T-cell (primary cell): ENCODE measurements at regions not wholly inside any gene's neighbourhood (a gene's known extent, or its start where the extent isn't known, plus 50 kb on each side); places are given as distances from the start of the nearest gene placed in this dataset.

ENCODE experiments used
- ATAC-seq, 4 experiments: fragments of 200-7000 bp in 3 of 4; fragments of 150-1000 bp in 1 of 4; cut with Tn5 transposase; replicated peaks in 1 of 4; 1 replicate in 3 of 4; 2 replicates in 1 of 4; pipeline ENCODE4 v1.10.0; 2021; ENCODE audit warnings: moderate library complexity in 3 of 4, mild to moderate bottlenecking in 2 of 4, moderate number of reproducible peaks in 1 of 4
- CTCF ChIA-PET, 2 donors: fragments of 300-600 bp; sonication (Branson Sonifier 250); formaldehyde crosslinking; loops; one replicate each; lab custom pipeline; 2022; ENCODE audit warnings: antibody characterized with exemption in 2 of 2; lab: Charles Lee
- POLR2A ChIA-PET, 2 donors: fragments of 300-600 bp; sonication (Branson Sonifier 250); formaldehyde crosslinking; loops; one replicate each; lab custom pipeline; 2022; ENCODE audit warnings: antibody characterized with exemption in 2 of 2; lab: Charles Lee
- DNase-seq, 35 experiments: peaks; one replicate each; pipeline versions ENCODE4 v3.0.0 to v3.0.0-alpha.2; 2013 to 2023
- H3K27ac ChIP-seq: one replicate; pipeline ENCODE4 v1.5.1; 2013; ENCODE audit warnings: low read length
- H3K27me3 ChIP-seq, 2 experiments: replicated peaks in 1 of 2; 1 replicate in 1 of 2; 2 replicates in 1 of 2; pipeline versions ENCODE4 v1.6.1 to v1.7.0; 2013; ENCODE audit warnings: low read length in 1 of 2, mixed read lengths in 1 of 2; ENCODE audit not compliant: control insufficient read depth in 2 of 2, insufficient read depth in 2 of 2; ENCODE audit errors: extremely low read depth in 1 of 2
- H3K36me3 ChIP-seq, 2 donors: 1 replicate in 1 of 2; 2 replicates in 1 of 2; pipeline versions ENCODE4 v1.6.1 to v1.7.0; 2013; ENCODE audit warnings: low read length in 1 of 2; ENCODE audit not compliant: control insufficient read depth in 2 of 2, insufficient read depth in 1 of 2; ENCODE audit errors: extremely low read depth in 1 of 2
- H3K4me1 ChIP-seq, 2 experiments: 1 replicate in 1 of 2; 2 replicates in 1 of 2; pipeline versions ENCODE4 v1.6.1 to v1.7.0; 2013; ENCODE audit warnings: low read length in 2 of 2, mixed read lengths in 1 of 2; ENCODE audit not compliant: insufficient read depth in 2 of 2, control insufficient read depth in 1 of 2; ENCODE audit errors: extremely low read depth in 1 of 2
- H3K4me3 ChIP-seq, 2 donors: 1 replicate in 1 of 2; 2 replicates in 1 of 2; pipeline versions ENCODE4 v1.5.1 to v1.7.0; 2013; ENCODE audit warnings: mild to moderate bottlenecking in 2 of 2, low read length in 1 of 2, moderate library complexity in 1 of 2; ENCODE audit not compliant: control insufficient read depth in 1 of 2; ENCODE audit errors: extremely low read depth in 1 of 2
- H3K9me3 ChIP-seq: 2 replicates; pipeline ENCODE4 v1.7.0; 2013
- H3K27ac Mint-ChIP-seq, 2 donors: one replicate each; pipeline ENCODE4 v1.8.0; 2020 to 2021; ENCODE audit warnings: mild to moderate bottlenecking in 2 of 2, mixed read lengths in 2 of 2
- H3K27me3 Mint-ChIP-seq, 2 donors: one replicate each; pipeline ENCODE4 v1.8.0; 2021 to 2022; ENCODE audit warnings: mixed read lengths in 2 of 2
- H3K36me3 Mint-ChIP-seq: one replicate; pipeline ENCODE4 v1.8.0; 2021; ENCODE audit warnings: mixed read lengths
- H3K4me1 Mint-ChIP-seq, 3 donors: one replicate each; pipeline ENCODE4 v1.8.0; 2020 to 2022; ENCODE audit warnings: mixed read lengths in 3 of 3, mild to moderate bottlenecking in 1 of 3
- H3K4me3 Mint-ChIP-seq, 3 donors: one replicate each; pipeline ENCODE4 v1.8.0; 2020 to 2022; ENCODE audit warnings: mild to moderate bottlenecking in 3 of 3, mixed read lengths in 3 of 3, moderate library complexity in 3 of 3
- H3K9me3 Mint-ChIP-seq, 3 donors: one replicate each; pipeline ENCODE4 v1.8.0; 2020 to 2022; ENCODE audit warnings: mixed read lengths in 3 of 3
- WGBS: methylation state at CpG from one replicate; pipeline ENCODE4 v1.1.5; 2013; ENCODE audit warnings: missing lambda C conversion rate; ENCODE audit not compliant: insufficient coverage; 5-methylcytosine and 5-hydroxymethylcytosine counted together

DNA sequence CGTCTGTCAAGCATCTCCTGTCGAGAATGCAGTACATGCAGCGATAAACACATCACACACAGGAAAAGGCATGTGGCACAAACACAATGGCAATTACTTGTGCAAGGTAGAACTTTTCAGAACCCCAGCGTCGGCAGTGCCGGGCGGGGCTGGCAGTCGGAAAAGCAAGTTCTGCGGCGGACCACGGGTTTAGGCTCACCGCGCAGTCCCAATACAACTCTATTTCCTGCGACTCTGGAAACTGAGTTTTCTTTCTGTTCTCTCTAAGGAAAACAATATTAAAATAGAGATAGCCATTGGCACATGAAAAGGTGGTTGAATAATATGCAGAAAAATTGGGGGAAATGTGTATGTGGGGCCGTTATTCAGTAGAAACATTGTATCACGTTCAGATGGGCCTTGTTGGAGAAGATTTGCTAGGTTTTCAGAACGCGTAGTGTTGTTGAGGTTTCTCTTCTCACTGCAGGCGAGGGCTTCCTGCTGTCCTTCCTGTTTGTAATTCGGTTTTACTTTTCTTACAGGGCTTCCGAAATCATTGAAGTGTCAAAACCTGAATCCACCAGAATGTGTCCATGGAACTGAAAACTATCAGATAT lies 369.5 kb downstream of the THBS2 start:
- H3K27ac Mint-ChIP-seq, result peak overlapping the region; percentile 87 to 95
- ATAC-seq, result peak; percentile 75 to 85 (median 84)
- H3K4me1 Mint-ChIP-seq, result peaks cover 10 to 26% (median 16%) of the 10 kb centered on the region in 3 donors
- no peaks in the 10 kb centered on the region for H3K36me3 Mint-ChIP-seq
- no peaks in the 10 kb centered on the region for H3K27me3 ChIP-seq
- no peaks in the 10 kb centered on the region for H3K36me3 ChIP-seq
- H3K27me3 Mint-ChIP-seq, result peaks cover 0 to 2% of the 10 kb centered on the region in 2 donors
- CTCF ChIA-PET, result interaction anchor here in 1 of 2 donors (0.9 kb wide), 1 partner anchor 9 kb away, joined by 4 read pairs; no protein-coding TSS in a partner anchor
- POLR2A ChIA-PET, result no interaction called here
- 45% methylated on average over 13 of the region's 21 CpGs for WGBS
- DNase-seq, result peak in 16 of 35 experiments; percentile 6 to 62 (median 34)
- H3K4me3 Mint-ChIP-seq, result peak overlapping the region; percentile 79 to 85 (median 85)
- H3K9me3 ChIP-seq, result no peaks in the 10 kb centered on the region
- no peaks in the 10 kb centered on the region for H3K9me3 Mint-ChIP-seq
- peak overlapping the region; percentile 69 for H3K27ac ChIP-seq
- peak overlapping the region; percentile 49 for H3K4me3 ChIP-seq
- H3K4me1 ChIP-seq, result peaks cover 4 to 11% of the 10 kb centered on the region in 2 experiments

DNA sequence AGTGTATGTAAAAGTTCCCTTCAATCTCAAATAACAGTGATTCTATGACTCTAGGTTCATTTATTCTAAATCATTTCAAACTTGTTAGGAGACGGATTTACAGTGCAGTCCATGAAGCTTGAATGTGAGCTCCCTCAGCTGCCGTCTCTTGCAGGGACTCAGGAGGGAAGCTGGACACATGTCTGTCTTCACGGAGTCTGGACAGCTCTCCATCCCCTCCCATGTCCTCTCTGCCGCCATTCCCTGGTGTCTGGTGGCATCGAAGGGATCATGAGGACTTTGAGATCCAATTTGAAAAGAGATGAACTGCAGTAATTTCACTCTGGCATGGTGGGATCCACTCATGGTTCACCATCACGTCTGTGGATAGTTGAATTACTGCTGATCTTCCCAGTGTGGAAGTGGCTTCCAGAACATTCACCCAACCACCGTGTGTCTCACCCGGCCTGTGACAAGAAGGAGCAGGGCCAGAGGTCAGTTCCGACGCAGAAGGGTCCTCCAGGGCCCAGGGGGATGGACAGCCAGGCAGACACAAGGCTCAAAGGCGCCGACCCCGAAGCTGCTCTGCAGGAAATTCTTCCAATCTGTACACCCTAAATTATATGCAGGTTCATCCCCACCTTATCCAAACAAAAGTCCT lies 370.1 kb downstream of the THBS2 start:
- H3K4me3 Mint-ChIP-seq, result peak overlapping the region; percentile 79 to 85 (median 85)
- Histone ChIP-seq H3K4me3 (no peak overlapping the region), H3K36me3 (no peaks in the 10 kb centered on the region), H3K27ac (peak overlapping the region; percentile 69), H3K4me1 (peaks cover 4 to 11% of the 10 kb centered on the region in 2 experiments), H3K9me3 (no peaks in the 10 kb centered on the region), H3K27me3 (no peaks in the 10 kb centered on the region)
- no peaks in the 10 kb centered on the region for H3K9me3 Mint-ChIP-seq
- peaks cover 10 to 26% (median 16%) of the 10 kb centered on the region in 3 donors for H3K4me1 Mint-ChIP-seq
- H3K36me3 Mint-ChIP-seq, result no peaks in the 10 kb centered on the region
- ChIA-PET POLR2A (no interaction called here), CTCF (interaction anchor here in 1 of 2 donors (0.9 kb wide), 1 partner anchor 9 kb away, joined by 4 read pairs; no protein-coding TSS in a partner anchor)
- H3K27me3 Mint-ChIP-seq, result peaks cover 0 to 2% of the 10 kb centered on the region in 2 donors
- WGBS, result 100% methylated on average over 7 of the region's 13 CpGs
- DNase-seq (no peak), ATAC-seq (no peak)
- peak overlapping the region; percentile 87 to 95 for H3K27ac Mint-ChIP-seq

DNA sequence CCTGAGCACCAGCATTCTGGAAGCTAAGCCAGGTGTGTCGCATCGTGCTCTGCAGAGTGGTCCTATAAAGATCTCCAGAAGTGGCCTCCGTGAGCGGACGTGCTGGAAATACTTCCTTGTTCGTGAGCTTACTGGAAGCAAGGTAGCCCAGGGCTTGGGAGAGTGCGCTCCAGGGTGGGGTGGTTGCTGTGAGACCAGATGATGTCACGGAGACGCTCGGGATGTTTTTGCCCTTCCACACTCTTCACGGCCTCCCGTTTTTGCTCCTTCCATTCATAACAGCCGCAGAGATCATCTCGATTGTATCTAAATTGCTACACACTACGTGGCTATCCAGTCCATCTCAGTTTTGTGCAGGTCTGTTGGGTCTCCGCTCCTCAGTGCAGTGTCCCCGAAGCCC lies 373.4 kb downstream of the THBS2 start:
- H3K36me3 Mint-ChIP-seq, result no peaks in the 10 kb centered on the region
- no peak for DNase-seq
- no peak overlapping the region for H3K4me3 Mint-ChIP-seq
- Histone ChIP-seq H3K9me3 (no peaks in the 10 kb centered on the region), H3K4me1 (peaks cover 4 to 11% of the 10 kb centered on the region in 2 experiments), H3K27ac (no peak overlapping the region), H3K4me3 (no peak overlapping the region), H3K36me3 (no peaks in the 10 kb centered on the region), H3K27me3 (peaks cover 0 to 6% of the 10 kb centered on the region in 2 experiments)
- POLR2A ChIA-PET, result no interaction called here
- H3K4me1 Mint-ChIP-seq, result peaks cover 10 to 33% (median 20%) of the 10 kb centered on the region in 3 donors
- H3K27ac Mint-ChIP-seq, result peak overlapping the region in 1 of 2 donors; percentile 1
- peaks cover 9 to 14% of the 10 kb centered on the region in 2 donors for H3K27me3 Mint-ChIP-seq
- no peak for ATAC-seq
- CTCF ChIA-PET, result interaction anchor here in 1 of 2 donors (0.9 kb wide), 1 partner anchor 12 kb away, joined by 3 read pairs; no protein-coding TSS in a partner anchor
- 86% methylated on average over 15 of the region's 17 CpGs for WGBS
- H3K9me3 Mint-ChIP-seq, result no peaks in the 10 kb centered on the region

DNA sequence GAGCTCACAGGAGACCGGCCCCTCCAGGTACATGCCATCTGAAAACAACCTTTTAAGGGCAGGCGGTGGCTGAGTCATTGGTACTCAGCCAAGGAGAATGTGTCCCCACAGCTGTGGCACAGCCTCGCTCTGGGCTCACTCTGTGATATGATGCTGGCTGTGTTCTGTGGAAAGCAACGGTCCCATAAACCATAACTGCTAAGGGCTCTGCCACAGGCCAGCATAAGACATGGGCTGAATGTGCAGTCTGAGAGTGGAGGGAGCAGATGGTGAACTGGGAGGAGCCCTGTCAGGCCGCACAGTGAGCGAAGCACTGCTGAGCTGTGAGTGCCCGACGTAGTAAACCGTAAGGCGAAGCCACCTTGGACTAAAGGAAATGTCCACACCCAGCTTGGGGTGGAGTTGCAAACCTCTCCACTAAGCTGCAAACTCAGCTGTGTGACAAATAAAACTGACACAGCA lies 375.8 kb downstream of the THBS2 start:
- H3K4me1 Mint-ChIP-seq, result peaks cover 0 to 13% (median 4%) of the 10 kb centered on the region in 3 donors
- Histone ChIP-seq H3K4me1 (no peaks in the 10 kb centered on the region), H3K27ac (peak overlapping the region; percentile 18), H3K27me3 (peaks cover 0 to 12% of the 10 kb centered on the region in 2 experiments), H3K36me3 (no peaks in the 10 kb centered on the region), H3K9me3 (no peaks in the 10 kb centered on the region), H3K4me3 (no peak overlapping the region)
- ChIA-PET CTCF (no interaction called here), POLR2A (no interaction called here)
- WGBS, result 45% methylated on average over 8 of the region's 10 CpGs
- H3K27ac Mint-ChIP-seq, result no peak overlapping the region
- ATAC-seq (peak in 2 of 4 experiments; percentile 24 to 67), DNase-seq (peak in 8 of 35 experiments; percentile 1 to 34 (median 24))
- H3K27me3 Mint-ChIP-seq, result peaks cover 12 to 27% of the 10 kb centered on the region in 2 donors
- no peak overlapping the region for H3K4me3 Mint-ChIP-seq
- no peaks in the 10 kb centered on the region for H3K36me3 Mint-ChIP-seq
- H3K9me3 Mint-ChIP-seq, result no peaks in the 10 kb centered on the region

DNA sequence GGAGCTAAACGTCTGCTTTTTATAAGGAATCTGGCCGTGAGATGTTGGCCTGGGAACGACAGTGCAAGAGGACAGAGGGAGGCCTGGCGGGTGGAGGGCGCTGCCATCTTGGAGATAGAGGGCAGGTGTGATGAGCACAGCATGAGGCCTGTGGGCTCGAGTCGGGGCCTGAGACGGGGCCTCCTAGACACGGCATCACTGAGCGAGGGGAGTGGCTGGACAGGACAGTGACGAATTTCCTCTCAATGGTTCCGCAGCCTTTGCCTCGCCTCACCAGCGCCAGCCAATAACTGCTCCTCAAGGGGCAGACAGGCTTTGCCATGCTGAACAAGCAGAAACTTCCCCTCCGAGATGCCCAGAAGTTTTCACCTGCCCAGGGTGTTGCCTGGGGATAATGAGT lies 376.7 kb downstream of the THBS2 start:
- POLR2A ChIA-PET, result no interaction called here
- Histone ChIP-seq H3K9me3 (no peaks in the 10 kb centered on the region), H3K4me3 (no peak overlapping the region), H3K4me1 (no peaks in the 10 kb centered on the region), H3K27me3 (peaks cover 0 to 12% of the 10 kb centered on the region in 2 experiments), H3K27ac (peak overlapping the region; percentile 18), H3K36me3 (no peaks in the 10 kb centered on the region)
- no peak for ATAC-seq
- no peak overlapping the region for H3K4me3 Mint-ChIP-seq
- H3K4me1 Mint-ChIP-seq, result peaks cover 0 to 7% (median 4%) of the 10 kb centered on the region in 3 donors
- H3K27ac Mint-ChIP-seq, result no peak overlapping the region
- 82% methylated on average over 13 of the region's 15 CpGs for WGBS
- no peaks in the 10 kb centered on the region for H3K9me3 Mint-ChIP-seq
- H3K27me3 Mint-ChIP-seq, result peaks cover 12 to 29% of the 10 kb centered on the region in 2 donors
- DNase-seq, result no peak
- H3K36me3 Mint-ChIP-seq, result no peaks in the 10 kb centered on the region
- CTCF ChIA-PET, result no interaction called here

DNA sequence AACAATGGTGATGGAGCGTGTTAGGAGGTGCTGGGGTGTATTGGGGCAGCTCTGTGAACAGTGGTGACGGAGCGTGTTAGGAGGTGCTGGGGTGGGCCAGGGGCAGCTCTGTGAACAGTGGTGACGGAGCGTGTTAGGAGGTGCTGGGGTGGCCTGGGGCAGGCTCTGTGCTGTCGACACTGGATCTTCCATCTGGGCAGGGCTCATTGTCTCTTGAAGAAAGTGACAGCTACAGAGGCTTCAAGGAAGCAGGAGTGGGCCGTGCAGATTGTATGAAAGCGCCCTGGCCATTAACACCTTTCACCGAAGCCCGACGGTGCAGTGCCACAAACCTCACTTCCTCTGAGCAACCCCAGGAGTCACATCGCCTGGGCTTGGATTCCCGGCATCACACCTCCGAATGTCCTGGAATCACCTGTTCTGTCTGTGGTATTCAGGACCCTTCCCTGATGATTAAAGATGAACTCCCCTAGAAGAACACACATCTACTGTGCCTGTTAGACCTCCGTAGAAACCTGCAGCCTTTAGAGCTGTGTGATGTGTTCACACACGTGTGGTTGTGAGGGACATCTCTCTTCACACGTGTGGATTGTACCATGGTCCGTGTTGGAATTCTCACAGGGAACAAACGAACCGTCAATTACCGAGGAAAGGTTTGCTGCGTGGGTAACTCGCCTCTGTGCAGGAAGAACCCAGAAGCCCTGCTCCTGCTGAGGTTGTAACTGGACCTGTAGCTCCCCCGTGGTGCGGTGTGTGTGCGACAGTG lies 377.7 kb downstream of the THBS2 start:
- Histone ChIP-seq H3K4me1 (no peaks in the 10 kb centered on the region), H3K27me3 (peaks cover 0 to 18% of the 10 kb centered on the region in 2 experiments), H3K36me3 (no peaks in the 10 kb centered on the region), H3K4me3 (no peak overlapping the region), H3K27ac (no peak overlapping the region), H3K9me3 (no peaks in the 10 kb centered on the region)
- Mint-ChIP-seq H3K9me3 (no peaks in the 10 kb centered on the region), H3K27ac (peak overlapping the region in 1 of 2 donors; percentile 22), H3K27me3 (peaks cover 12 to 31% of the 10 kb centered on the region in 2 donors), H3K4me3 (no peak overlapping the region), H3K4me1 (peaks cover 0 to 7% (median 4%) of the 10 kb centered on the region in 3 donors), H3K36me3 (no peaks in the 10 kb centered on the region)
- DNase-seq, result no peak
- ATAC-seq, result no peak
- 84% methylated on average over 26 of the region's 26 CpGs for WGBS
- ChIA-PET CTCF (interaction anchor here in 1 of 2 donors (0.8 kb wide), 1 partner anchor 9 kb away, joined by 13 read pairs; no protein-coding TSS in a partner anchor), POLR2A (no interaction called here)
